ENCODE measurements at regions not wholly inside any gene's neighbourhood (a gene's known extent, or its start where the extent isn't known, plus 50 kb on each side); places are given as distances from the start of the nearest gene placed in this dataset.

DNA sequence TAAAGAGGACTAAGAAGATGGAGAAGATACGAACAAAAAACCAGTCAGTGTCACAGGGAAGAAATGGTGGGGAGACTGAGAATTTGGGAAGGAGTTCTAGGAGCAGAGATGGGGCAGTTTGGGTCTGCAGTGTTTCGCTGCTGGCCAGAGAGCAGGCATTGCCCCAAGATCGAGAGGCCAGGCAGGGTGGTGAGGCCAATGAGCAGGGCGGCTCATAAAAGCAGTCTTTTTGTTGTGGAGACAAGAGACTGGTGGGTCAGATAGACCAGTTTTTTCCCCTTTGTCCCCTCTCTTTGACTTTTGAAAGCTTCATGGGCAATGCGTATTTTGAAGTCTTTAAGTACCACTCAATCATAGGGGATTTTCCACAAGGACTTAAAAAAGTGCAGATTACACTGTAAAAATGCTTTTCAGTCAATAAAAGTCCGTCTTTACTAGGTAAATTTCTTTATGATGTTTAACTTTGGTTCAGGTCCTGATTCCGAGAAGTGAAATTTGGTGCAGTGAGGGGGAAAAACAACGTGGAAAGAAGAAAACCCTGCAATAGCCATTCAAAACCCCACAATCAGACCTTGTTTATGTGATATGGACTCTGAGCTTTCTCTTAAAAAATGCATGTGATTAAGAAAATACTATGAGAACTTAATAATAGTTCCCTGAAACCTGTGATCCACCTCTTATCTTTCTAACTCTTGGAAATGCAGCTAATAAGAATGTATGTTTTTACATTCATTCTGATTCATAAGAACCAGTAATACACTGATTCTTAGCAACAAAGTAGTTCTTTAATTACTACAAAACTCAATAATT lies 338.9 kb downstream of the KLF5 start:
- no peak for DNase-seq
- H3K36me3 Mint-ChIP-seq: no peaks in the 10 kb centered on the region
- no peaks in the 10 kb centered on the region for H3K4me1 Mint-ChIP-seq
- H3K9me3 Mint-ChIP-seq: no peaks in the 10 kb centered on the region
- H3K27me3 Mint-ChIP-seq: no peaks in the 10 kb centered on the region
- no peak overlapping the region for H3K4me3 Mint-ChIP-seq
- H3K27ac Mint-ChIP-seq: no peak overlapping the region
- CTCF ChIA-PET: no interaction called here

DNA sequence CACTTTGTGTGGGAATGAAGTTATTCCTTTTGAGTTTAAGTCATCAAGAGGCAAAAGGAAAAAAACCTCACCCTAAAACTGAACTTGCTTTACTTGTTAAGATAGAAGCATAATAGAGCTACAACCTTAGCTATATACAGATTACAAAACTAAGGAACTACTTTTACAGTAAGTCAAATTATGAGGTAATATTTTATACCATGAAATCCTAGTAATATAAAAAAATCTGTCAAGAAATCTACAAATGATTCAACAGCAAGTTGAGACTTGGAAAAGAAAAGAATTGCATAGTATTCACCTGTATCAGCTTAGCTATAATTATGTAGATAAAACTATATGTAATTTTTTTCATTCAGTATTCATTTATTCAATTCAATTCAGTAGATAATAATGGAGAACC lies 335.3 kb downstream of the KLF5 start:
- no peak for DNase-seq
- H3K27me3 Mint-ChIP-seq: no peaks in the 10 kb centered on the region
- H3K4me3 Mint-ChIP-seq: no peak overlapping the region
- CTCF ChIA-PET: no interaction called here
- no peaks in the 10 kb centered on the region for H3K9me3 Mint-ChIP-seq
- H3K27ac Mint-ChIP-seq: no peak overlapping the region
- H3K4me1 Mint-ChIP-seq: no peaks in the 10 kb centered on the region
- no peaks in the 10 kb centered on the region for H3K36me3 Mint-ChIP-seq

- H3K27ac Mint-ChIP-seq: no peak overlapping the region
- no peaks in the 10 kb centered on the region for H3K36me3 Mint-ChIP-seq
- CTCF ChIA-PET: interaction anchor here (0.7 kb wide), 1 partner anchor 525 kb away, joined by 4 read pairs; no protein-coding TSS in a partner anchor
- no peaks in the 10 kb centered on the region for H3K4me1 Mint-ChIP-seq
- H3K4me3 Mint-ChIP-seq: no peak overlapping the region
- peaks cover 3% of the 10 kb centered on the region for H3K9me3 Mint-ChIP-seq
- DNase-seq: no peak
- no peaks in the 10 kb centered on the region for H3K27me3 Mint-ChIP-seq
Measured at GRCh38 chr13:73390100-73390499, 331.3 kb downstream of the KLF5 start.

DNA sequence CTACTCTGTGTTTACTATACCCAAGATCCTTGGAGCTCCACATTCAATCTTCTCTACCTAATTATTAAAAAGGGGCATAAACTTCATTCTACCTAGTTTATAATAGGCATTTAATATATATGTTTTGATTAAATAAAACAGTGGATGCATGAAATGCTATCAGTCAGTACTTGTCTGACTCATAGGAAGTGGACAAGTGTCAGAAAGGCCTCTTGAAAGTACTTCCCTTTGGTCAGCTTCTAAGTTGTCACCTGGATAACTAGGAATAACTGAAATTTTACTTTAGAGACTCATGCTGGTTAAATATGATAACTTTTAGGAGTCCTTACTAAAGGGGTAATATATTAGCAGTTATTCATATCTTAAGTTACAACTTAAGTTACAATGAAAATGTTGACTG lies 329.8 kb downstream of the KLF5 start:
- peaks cover 3% of the 10 kb centered on the region for H3K9me3 Mint-ChIP-seq
- H3K4me1 Mint-ChIP-seq: no peaks in the 10 kb centered on the region
- H3K27me3 Mint-ChIP-seq: no peaks in the 10 kb centered on the region

GRCh38 chr13:73387318-73387717 lies 328.5 kb downstream of the KLF5 start:
- Mint-ChIP-seq H3K27ac (no peak overlapping the region), H3K36me3 (no peaks in the 10 kb centered on the region), H3K9me3 (peaks cover 3% of the 10 kb centered on the region), H3K4me3 (no peak overlapping the region), H3K27me3 (no peaks in the 10 kb centered on the region), H3K4me1 (no peaks in the 10 kb centered on the region)
- CTCF ChIA-PET: no interaction called here
- DNase-seq: no peak

More for the DNA sequence above, 329.8 kb downstream of the KLF5 start:
- Mint-ChIP-seq H3K36me3 (no peaks in the 10 kb centered on the region), H3K4me3 (no peak overlapping the region), H3K27ac (no peak overlapping the region)
- CTCF ChIA-PET: no interaction called here
- DNase-seq: no peak

- Mint-ChIP-seq H3K27me3 (no peaks in the 10 kb centered on the region), H3K4me3 (no peak overlapping the region), H3K9me3 (peaks cover 3% of the 10 kb centered on the region), H3K36me3 (no peaks in the 10 kb centered on the region), H3K4me1 (no peaks in the 10 kb centered on the region), H3K27ac (no peak overlapping the region)
- DNase-seq: no peak
- CTCF ChIA-PET: interaction anchor here (0.6 kb wide), 1 partner anchor 508 kb away, joined by 3 read pairs; no protein-coding TSS in a partner anchor
Measured at GRCh38 chr13:73385848-73386247, 327.0 kb downstream of the KLF5 start.

DNA sequence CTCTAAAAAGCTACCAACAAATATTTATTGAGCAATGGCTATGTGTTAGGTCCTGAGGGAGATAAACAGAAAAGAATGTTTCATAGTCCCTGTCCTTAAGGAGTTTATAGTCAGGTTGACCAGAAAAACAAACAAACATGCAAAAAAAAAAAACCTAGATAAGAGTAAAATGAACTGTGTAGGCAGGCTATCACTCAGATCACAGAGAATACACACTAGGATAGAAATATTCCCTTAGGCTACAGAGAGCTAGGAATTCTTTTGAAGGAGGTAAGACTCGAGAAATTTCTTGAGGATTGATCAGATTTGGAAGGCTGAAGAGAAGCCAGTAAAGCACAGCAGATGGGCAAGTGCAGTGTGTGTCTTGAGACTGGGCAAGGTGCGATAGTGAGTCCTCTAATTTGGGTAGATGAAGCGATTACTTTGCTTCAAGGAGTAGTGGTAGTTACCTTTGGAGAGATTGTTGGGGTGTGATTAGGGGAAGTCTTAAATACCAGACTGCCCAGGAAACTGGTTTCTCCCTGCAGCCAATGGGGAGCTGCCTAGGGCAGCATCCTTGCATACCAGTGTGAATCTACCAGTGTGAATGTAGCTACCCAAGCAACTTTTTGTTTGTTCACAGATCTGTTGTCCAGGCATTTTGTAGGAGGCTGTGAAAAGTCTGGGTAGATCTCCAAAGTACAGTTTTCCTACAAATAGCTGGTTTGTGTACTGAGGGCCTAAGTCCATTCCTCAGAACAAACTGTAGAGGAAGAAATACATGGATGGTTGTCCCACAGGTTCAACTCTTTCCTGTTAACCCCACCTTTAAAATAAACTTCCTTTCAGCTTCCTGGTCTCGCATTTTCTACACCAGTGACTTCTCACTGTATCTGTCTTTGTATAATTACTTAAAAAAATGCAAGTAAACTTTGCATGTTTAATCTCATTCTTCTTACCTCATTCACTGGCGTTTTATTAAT lies 314.1 kb downstream of the KLF5 start:
- Mint-ChIP-seq H3K9me3 (no peaks in the 10 kb centered on the region), H3K27me3 (no peaks in the 10 kb centered on the region), H3K4me3 (no peak overlapping the region), H3K36me3 (no peaks in the 10 kb centered on the region), H3K27ac (no peak overlapping the region), H3K4me1 (no peaks in the 10 kb centered on the region)
- CTCF ChIA-PET: no interaction called here
- DNase-seq: no peak

DNA sequence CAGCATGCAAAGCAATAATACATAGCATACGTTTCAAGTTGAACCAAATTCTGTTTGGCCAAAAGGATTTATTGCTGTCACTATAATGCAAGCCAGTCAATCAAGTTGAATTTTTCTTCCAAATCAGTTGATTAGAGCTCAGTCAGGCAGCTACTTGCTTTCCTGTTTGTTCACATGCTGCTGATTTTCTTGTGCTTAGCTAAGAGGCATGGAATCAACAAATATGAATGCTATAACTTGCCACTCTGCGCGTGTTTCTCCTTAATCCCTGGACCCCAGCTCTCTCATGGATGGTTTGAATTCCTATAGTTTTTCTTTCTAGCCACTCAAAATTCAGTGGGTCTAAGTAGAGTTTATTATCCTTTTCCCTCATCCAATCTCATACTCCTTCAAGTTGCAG lies 311.3 kb downstream of the KLF5 start:
- DNase-seq: no peak
- Mint-ChIP-seq H3K27ac (no peak overlapping the region), H3K36me3 (no peaks in the 10 kb centered on the region), H3K9me3 (no peaks in the 10 kb centered on the region), H3K4me3 (no peak overlapping the region), H3K27me3 (no peaks in the 10 kb centered on the region), H3K4me1 (no peaks in the 10 kb centered on the region)
- CTCF ChIA-PET: no interaction called here

DNA sequence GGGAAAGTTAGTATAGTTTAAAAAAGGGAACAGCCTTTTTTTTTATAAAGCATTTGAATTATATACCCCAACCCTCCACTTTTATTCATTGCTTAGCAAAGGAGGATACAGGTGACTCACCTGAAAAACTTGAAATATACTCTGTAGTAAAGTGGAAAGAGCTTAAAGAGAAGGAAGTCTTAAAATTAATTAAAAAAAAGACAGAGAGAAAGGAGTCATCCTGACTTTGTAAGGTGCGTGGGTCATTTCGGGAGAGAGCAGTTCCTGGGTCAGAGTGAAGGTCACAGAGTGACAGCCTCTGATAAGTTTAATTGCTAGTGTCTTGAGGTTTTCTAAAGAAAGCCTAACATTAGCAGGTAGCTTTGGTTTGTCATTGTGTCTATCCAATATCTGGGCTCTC lies 310.3 kb downstream of the KLF5 start:
- CTCF ChIA-PET: no interaction called here
- Mint-ChIP-seq H3K27me3 (no peaks in the 10 kb centered on the region), H3K9me3 (no peaks in the 10 kb centered on the region), H3K4me3 (no peak overlapping the region), H3K36me3 (no peaks in the 10 kb centered on the region), H3K27ac (no peak overlapping the region), H3K4me1 (no peaks in the 10 kb centered on the region)
- no peak for DNase-seq

DNA sequence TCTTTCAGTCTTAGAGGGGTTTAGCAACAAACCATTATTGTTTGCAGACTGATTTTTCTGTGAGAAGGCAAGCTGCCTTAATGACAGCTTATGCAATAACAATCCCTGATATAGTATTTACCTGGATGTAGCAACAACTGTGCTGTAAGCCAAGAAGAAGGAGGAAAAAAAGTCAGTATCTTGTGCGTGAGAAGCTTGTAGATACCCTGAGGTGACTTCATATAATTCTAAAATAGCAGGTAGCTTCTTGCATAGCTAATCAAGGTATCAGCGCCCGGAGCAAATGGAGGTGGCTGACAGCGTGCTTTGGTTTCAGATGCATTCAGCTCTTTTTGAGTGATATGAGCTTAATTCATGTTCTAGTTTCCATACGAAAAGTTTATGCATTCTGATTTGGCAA lies 309.8 kb downstream of the KLF5 start:
- CTCF ChIA-PET: no interaction called here
- Mint-ChIP-seq H3K27ac (no peak overlapping the region), H3K4me1 (no peaks in the 10 kb centered on the region), H3K27me3 (no peaks in the 10 kb centered on the region), H3K9me3 (no peaks in the 10 kb centered on the region), H3K36me3 (no peaks in the 10 kb centered on the region), H3K4me3 (no peak overlapping the region)
- DNase-seq: no peak

- Mint-ChIP-seq H3K27me3 (no peaks in the 10 kb centered on the region), H3K9me3 (no peaks in the 10 kb centered on the region), H3K4me1 (no peaks in the 10 kb centered on the region), H3K27ac (no peak overlapping the region), H3K36me3 (no peaks in the 10 kb centered on the region), H3K4me3 (no peak overlapping the region)
- CTCF ChIA-PET: no interaction called here
- DNase-seq: no peak
Measured at GRCh38 chr13:73367886-73368285, 309.1 kb downstream of the KLF5 start.

DNA sequence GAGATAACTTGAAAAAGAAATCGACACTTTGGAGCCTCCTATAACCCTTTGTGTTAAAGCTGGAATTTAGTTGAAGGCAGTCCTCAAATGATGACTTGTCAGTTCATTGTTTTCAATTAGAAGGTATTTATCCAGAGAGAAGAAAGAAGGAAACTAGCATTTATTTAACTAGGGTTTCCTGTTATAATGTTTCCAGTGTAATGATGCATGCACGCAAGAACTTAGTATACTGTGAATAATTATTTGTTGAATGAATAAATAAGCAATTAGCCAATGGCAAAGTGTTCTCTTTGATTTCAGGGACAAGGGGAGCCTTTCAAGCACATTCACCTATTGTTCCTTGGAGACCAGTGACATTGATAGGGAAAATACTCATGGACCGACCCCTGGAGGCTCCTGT lies 307.4 kb downstream of the KLF5 start:
- Mint-ChIP-seq H3K9me3 (no peaks in the 10 kb centered on the region), H3K4me3 (no peak overlapping the region), H3K27ac (no peak overlapping the region), H3K4me1 (no peaks in the 10 kb centered on the region), H3K27me3 (no peaks in the 10 kb centered on the region), H3K36me3 (no peaks in the 10 kb centered on the region)
- DNase-seq: no peak
- CTCF ChIA-PET: no interaction called here

DNA sequence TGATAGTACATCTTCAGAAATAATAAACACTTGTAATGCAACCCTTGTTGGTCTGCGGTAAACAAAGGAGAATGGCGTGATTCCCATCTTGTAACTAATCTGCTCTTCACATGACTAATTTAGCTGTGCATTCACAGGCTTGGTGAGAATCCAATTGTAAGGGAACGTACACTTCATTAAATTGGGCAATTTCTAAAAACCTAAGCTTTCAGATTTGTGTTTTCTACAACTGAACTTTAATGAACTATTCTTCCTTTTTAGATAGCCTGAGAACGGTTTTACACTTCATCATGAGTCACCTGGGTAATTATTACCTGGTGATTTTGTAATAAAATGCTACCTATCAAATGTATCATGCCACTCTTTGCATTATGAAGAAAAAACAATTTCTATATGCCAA lies 306.9 kb downstream of the KLF5 start:
- no peak for DNase-seq
- H3K9me3 Mint-ChIP-seq: no peaks in the 10 kb centered on the region
- no peaks in the 10 kb centered on the region for H3K27me3 Mint-ChIP-seq
- CTCF ChIA-PET: no interaction called here
- no peaks in the 10 kb centered on the region for H3K36me3 Mint-ChIP-seq
- H3K4me1 Mint-ChIP-seq: no peaks in the 10 kb centered on the region
- no peak overlapping the region for H3K4me3 Mint-ChIP-seq
- H3K27ac Mint-ChIP-seq: no peak overlapping the region

- H3K27me3 Mint-ChIP-seq: no peaks in the 10 kb centered on the region
- DNase-seq: no peak
- no peak overlapping the region for H3K4me3 Mint-ChIP-seq
- no peaks in the 10 kb centered on the region for H3K9me3 Mint-ChIP-seq
- CTCF ChIA-PET: no interaction called here
- no peak overlapping the region for H3K27ac Mint-ChIP-seq
- H3K4me1 Mint-ChIP-seq: no peaks in the 10 kb centered on the region
- no peaks in the 10 kb centered on the region for H3K36me3 Mint-ChIP-seq
Measured at GRCh38 chr13:73365252-73365651, 306.4 kb downstream of the KLF5 start.

DNA sequence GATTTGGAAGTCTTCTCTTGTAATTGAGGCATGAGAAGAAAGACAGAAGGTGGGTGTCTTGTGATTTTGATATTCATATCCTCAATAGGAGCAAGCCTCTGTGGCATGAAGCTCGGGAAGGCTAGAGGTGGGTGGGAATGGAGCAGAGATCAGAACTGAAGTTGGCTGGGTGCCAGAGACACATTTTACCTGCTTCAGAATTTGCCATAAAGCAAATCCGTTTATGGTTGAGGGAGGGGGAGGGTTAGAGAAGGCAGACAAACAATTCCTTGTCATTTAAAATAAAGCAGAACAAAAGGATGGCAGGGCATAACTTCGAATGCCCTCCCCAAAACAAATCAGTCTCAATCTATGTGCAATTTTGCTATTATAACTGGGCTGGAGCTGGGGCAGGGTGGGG lies 305.9 kb downstream of the KLF5 start:
- H3K4me3 Mint-ChIP-seq: no peak overlapping the region
- no peaks in the 10 kb centered on the region for H3K9me3 Mint-ChIP-seq
- no peak overlapping the region for H3K27ac Mint-ChIP-seq
- no peak for DNase-seq
- no peaks in the 10 kb centered on the region for H3K36me3 Mint-ChIP-seq
- H3K27me3 Mint-ChIP-seq: no peaks in the 10 kb centered on the region
- CTCF ChIA-PET: no interaction called here
- H3K4me1 Mint-ChIP-seq: no peaks in the 10 kb centered on the region

Measured in activated naive CD4-positive, alpha-beta T cell treated with anti-CD3 and anti-CD28 coated beads, Interleukin-2, amount 10 ng/mL, durations not matched to agents 7 days and 5 days (primary cell).